Hematopoietic multipotent progenitor cell (in vitro differentiated cells): ENCODE measurements at regions not wholly inside any gene's neighbourhood (a gene's known extent, or its start where the extent isn't known, plus 50 kb on each side); places are given as distances from the start of the nearest gene placed in this dataset.
A peak's percentile ranks its signal among the peaks of the same experiment; 100 is the strongest.

Source experiments
- DNase-seq, 3 donors: peaks; one replicate each; pipeline ENCODE4 v3.0.0-alpha.2; 2011 to 2015; ENCODE audit warnings: low read depth in 2 of 3, low spot score in 2 of 3

- DNase-seq: no peak
Measured at GRCh38 chr11:104465321-104465720, 301.4 kb upstream of the PDGFD start.

GRCh38 chr11:104464691-104465090 lies 300.7 kb upstream of the PDGFD start:
- DNase-seq: no peak

GRCh38 chr11:104462341-104462740 lies 298.4 kb upstream of the PDGFD start:
- DNase-seq: no peak

GRCh38 chr11:104451197-104451893 lies 287.4 kb upstream of the PDGFD start:
- no peak for DNase-seq

GRCh38 chr11:104443387-104443786 lies 279.4 kb upstream of the PDGFD start:
- no peak for DNase-seq

- peak in 1 of 3 donors; percentile 1 for DNase-seq
Measured at GRCh38 chr11:104442321-104442720, 278.4 kb upstream of the PDGFD start.

GRCh38 chr11:104435494-104435893 lies 271.5 kb upstream of the PDGFD start:
- no peak for DNase-seq

GRCh38 chr11:104433751-104434150 lies 269.8 kb upstream of the PDGFD start:
- DNase-seq: no peak

- DNase-seq: no peak
Measured at GRCh38 chr11:104432981-104433380, 269.0 kb upstream of the PDGFD start.

- DNase-seq: no peak
Measured at GRCh38 chr11:104432526-104432925, 268.6 kb upstream of the PDGFD start.

- no peak for DNase-seq
Measured at GRCh38 chr11:104422324-104422944, 258.5 kb upstream of the PDGFD start.

GRCh38 chr11:104410336-104410735 lies 246.4 kb upstream of the PDGFD start:
- no peak for DNase-seq

GRCh38 chr11:104408630-104409029 lies 244.7 kb upstream of the PDGFD start:
- no peak for DNase-seq

- no peak for DNase-seq
Measured at GRCh38 chr11:104405277-104405676, 241.3 kb upstream of the PDGFD start.

GRCh38 chr11:104404231-104405175 lies 240.6 kb upstream of the PDGFD start:
- DNase-seq: no peak

- peak in 2 of 3 donors; percentile 2 to 26 for DNase-seq
Measured at GRCh38 chr11:104402812-104403521, 239.0 kb upstream of the PDGFD start.

- DNase-seq: no peak
Measured at GRCh38 chr11:104394508-104394907, 230.6 kb upstream of the PDGFD start.

- no peak for DNase-seq
Measured at GRCh38 chr11:104390651-104391050, 226.7 kb upstream of the PDGFD start.

GRCh38 chr11:104385884-104386283 lies 221.9 kb upstream of the PDGFD start:
- no peak for DNase-seq

- DNase-seq: no peak
Measured at GRCh38 chr11:104380358-104380757, 216.4 kb upstream of the PDGFD start.

GRCh38 chr11:104372111-104372510 lies 208.2 kb upstream of the PDGFD start:
- DNase-seq: no peak
